ENCODE measurements at regions not wholly inside any gene's neighbourhood (a gene's known extent, or its start where the extent isn't known, plus 50 kb on each side); places are given as distances from the start of the nearest gene placed in this dataset.

- Histone ChIP-seq H4K20me1 (replicated peaks; ENCODE audit: control insufficient read depth, extremely low read depth, insufficient read depth, low read length) (no peaks in the 10 kb centered on the region), H3K9ac (replicated peaks; ENCODE audit: extremely low read depth, insufficient read depth, low read length) (no peak overlapping the region), H3K79me2 (ENCODE audit: control insufficient read depth, insufficient read depth, low read length) (no peaks in the 10 kb centered on the region), H3K4me2 (ENCODE audit: insufficient read depth, low read length) (no peak overlapping the region), H3K36me3 (ENCODE audit: control insufficient read depth in 2 of 2, extremely low read depth in 1 of 2, insufficient read depth in 2 of 2, low read length in 2 of 2) (no peaks in the 10 kb centered on the region), H3K9me3 (replicated peaks; ENCODE audit: control insufficient read depth, insufficient read depth, low read length) (no peaks in the 10 kb centered on the region), H3K27ac (ENCODE audit: insufficient read depth, low read depth, low read length) (no peak overlapping the region), H3K4me3 (replicated peaks in 1 of 3; ENCODE audit: insufficient read depth in 1 of 3, low read depth in 1 of 3, low read length in 3 of 3) (no peak overlapping the region), H2AFZ (ENCODE audit: low read depth, low read length) (no peak overlapping the region), H3K9me1 (replicated peaks; ENCODE audit: control insufficient read depth, extremely low read depth, insufficient read depth, low read length) (no peaks in the 10 kb centered on the region), H3K4me1 (ENCODE audit: control insufficient read depth, extremely low read depth, insufficient read depth, low read length) (peaks cover 16% of the 10 kb centered on the region), H3K27me3 (ENCODE audit: control insufficient read depth in 2 of 2, insufficient read depth in 2 of 2, low read length in 2 of 2) (no peaks in the 10 kb centered on the region)
- CTCF ChIA-PET, result interaction anchor here (3.4 kb wide), 1 partner anchor 50 kb away, joined by 20 read pairs; no protein-coding TSS in a partner anchor
- intact Hi-C loops (cut with micrococcal nuclease) (no loop called here), dilution Hi-C loops (cut with MboI; ENCODE audit: extremely low pct_ligation_motif_present, low sequenced_read_pairs) (no loop called here)
- TF ChIP-seq MAX (IDR thresholded peaks at IDR 0.05; ENCODE audit: insufficient read depth, insufficient read length) (no peak), CTCF (IDR thresholded peaks at IDR 0.05; ENCODE audit: extremely low read depth in 1 of 2, insufficient read depth in 1 of 2, low read depth in 1 of 2, low read length in 2 of 2) (no peak), POLR2AphosphoS5 (IDR thresholded peaks at IDR 0.05; ENCODE audit: insufficient read depth, low read depth, low read length) (no peak), GATA2 (IDR thresholded peaks at IDR 0.05; ENCODE audit: insufficient read depth, insufficient read length, low read depth, low read length) (no peak)
- FAIRE-seq, result no peak
- POLR2A ChIA-PET, result no interaction called here
- BruUV-seq (replicated peaks), result no TSS peak
- DNase-seq (ENCODE audit: low read depth, low spot score), result no peak
Measured at GRCh38 chr5:34536699-34537098, 119.4 kb upstream of the RAI14 start.

GRCh38 chr5:34538026-34538672 is 118.0 kb upstream of the RAI14 start:
- Histone ChIP-seq H4K20me1 (replicated peaks; ENCODE audit: control insufficient read depth, extremely low read depth, insufficient read depth, low read length) (no peaks in the 10 kb centered on the region), H3K4me3 (replicated peaks in 1 of 3; ENCODE audit: insufficient read depth in 1 of 3, low read depth in 1 of 3, low read length in 3 of 3) (no peak overlapping the region), H3K4me2 (ENCODE audit: insufficient read depth, low read length) (no peak overlapping the region), H3K9me3 (replicated peaks; ENCODE audit: control insufficient read depth, insufficient read depth, low read length) (no peaks in the 10 kb centered on the region), H2AFZ (ENCODE audit: low read depth, low read length) (peak overlapping the region; percentile 31), H3K4me1 (ENCODE audit: control insufficient read depth, extremely low read depth, insufficient read depth, low read length) (peaks cover 16% of the 10 kb centered on the region), H3K27me3 (ENCODE audit: control insufficient read depth in 2 of 2, insufficient read depth in 2 of 2, low read length in 2 of 2) (no peaks in the 10 kb centered on the region), H3K36me3 (ENCODE audit: control insufficient read depth in 2 of 2, extremely low read depth in 1 of 2, insufficient read depth in 2 of 2, low read length in 2 of 2) (no peaks in the 10 kb centered on the region), H3K9me1 (replicated peaks; ENCODE audit: control insufficient read depth, extremely low read depth, insufficient read depth, low read length) (no peaks in the 10 kb centered on the region), H3K79me2 (ENCODE audit: control insufficient read depth, insufficient read depth, low read length) (no peaks in the 10 kb centered on the region), H3K9ac (replicated peaks; ENCODE audit: extremely low read depth, insufficient read depth, low read length) (no peak overlapping the region), H3K27ac (ENCODE audit: insufficient read depth, low read depth, low read length) (no peak overlapping the region)
- CTCF ChIA-PET, result interaction anchor here (0.8 to 3.4 kb wide), 8 partner anchors 12 to 149 kb away, joined by 3 to 20 read pairs (median 4); no protein-coding TSS in a partner anchor
- peak; percentile 55 for FAIRE-seq
- TF ChIP-seq POLR2AphosphoS5 (IDR thresholded peaks at IDR 0.05; ENCODE audit: insufficient read depth, low read depth, low read length) (no peak), FOS (IDR thresholded peaks at IDR 0.05; ENCODE audit: borderline replicate concordance, insufficient read depth, low read length) (no peak), MYC (IDR thresholded peaks at IDR 0.05; ENCODE audit: low read depth, low read length) (no peak), CTCF (IDR thresholded peaks at IDR 0.05; ENCODE audit: extremely low read depth in 1 of 2, insufficient read depth in 1 of 2, low read depth in 1 of 2, low read length in 2 of 2) (peak in 1 of 2 donors; percentile 6)
- intact Hi-C loops (cut with micrococcal nuclease) (loop anchor here (1.0 kb wide), 2 partner anchors 15 to 52 kb away; no protein-coding TSS in a partner anchor), dilution Hi-C loops (cut with MboI; ENCODE audit: extremely low pct_ligation_motif_present, low sequenced_read_pairs) (no loop called here)
- POLR2A ChIA-PET, result no interaction called here
- DNase-seq (ENCODE audit: low read depth, low spot score), result no peak
- no TSS peak for BruUV-seq (replicated peaks)
